Activated effector memory CD4-positive, alpha-beta T cell treated with Interleukin-2 at 50 U/mL for 16 hours (primary cell): ENCODE measurements at regions not wholly inside any gene's neighbourhood (a gene's known extent, or its start where the extent isn't known, plus 50 kb on each side); places are given as distances from the start of the nearest gene placed in this dataset.

ENCODE experiments used
- DNase-seq: peaks from one replicate; pipeline ENCODE4 v3.0.0-alpha.2; 2020

- DNase-seq: no peak
Observed at GRCh38 chr3:106805625-106806024, 571.6 kb upstream of the CCDC54 start.

GRCh38 chr3:106806964-106807363, 570.3 kb upstream of the CCDC54 start:
- DNase-seq: no peak

- DNase-seq: no peak
Observed at GRCh38 chr3:106809041-106809440, 568.2 kb upstream of the CCDC54 start.

- DNase-seq: no peak
Observed at GRCh38 chr3:106809623-106810299, 567.5 kb upstream of the CCDC54 start.

GRCh38 chr3:106810300-106810875, 566.9 kb upstream of the CCDC54 start:
- no peak for DNase-seq

GRCh38 chr3:106811376-106811775, 565.9 kb upstream of the CCDC54 start:
- no peak for DNase-seq

- no peak for DNase-seq
Observed at GRCh38 chr3:106813742-106814141, 563.5 kb upstream of the CCDC54 start.

- no peak for DNase-seq
Observed at GRCh38 chr3:106814231-106814630, 563.0 kb upstream of the CCDC54 start.

GRCh38 chr3:106816838-106817237, 560.4 kb upstream of the CCDC54 start:
- no peak for DNase-seq

GRCh38 chr3:106817706-106818105, 559.5 kb upstream of the CCDC54 start:
- DNase-seq: no peak

- DNase-seq: no peak
Observed at GRCh38 chr3:106819440-106819839, 557.8 kb upstream of the CCDC54 start.

- DNase-seq: no peak
Observed at GRCh38 chr3:106820726-106821362, 556.4 kb upstream of the CCDC54 start.

- no peak for DNase-seq
Observed at GRCh38 chr3:106821801-106822200, 555.4 kb upstream of the CCDC54 start.

GRCh38 chr3:106822204-106822603, 555.0 kb upstream of the CCDC54 start:
- DNase-seq: no peak

- no peak for DNase-seq
Observed at GRCh38 chr3:106823701-106824100, 553.5 kb upstream of the CCDC54 start.

GRCh38 chr3:106824856-106825255, 552.4 kb upstream of the CCDC54 start:
- no peak for DNase-seq

GRCh38 chr3:106825962-106826605, 551.2 kb upstream of the CCDC54 start:
- no peak for DNase-seq

GRCh38 chr3:106826791-106827311, 550.4 kb upstream of the CCDC54 start:
- DNase-seq: no peak

- DNase-seq: no peak
Observed at GRCh38 chr3:106827515-106828213, 549.6 kb upstream of the CCDC54 start.

- no peak for DNase-seq
Observed at GRCh38 chr3:106829206-106829605, 548.0 kb upstream of the CCDC54 start.

GRCh38 chr3:106830334-106830733, 546.9 kb upstream of the CCDC54 start:
- no peak for DNase-seq

GRCh38 chr3:106836906-106837305, 540.3 kb upstream of the CCDC54 start:
- no peak for DNase-seq

GRCh38 chr3:106837616-106838015, 539.6 kb upstream of the CCDC54 start:
- no peak for DNase-seq
